ENCODE measurements at regions not wholly inside any gene's neighbourhood (a gene's known extent, or its start where the extent isn't known, plus 50 kb on each side); places are given as distances from the start of the nearest gene placed in this dataset.

DNA sequence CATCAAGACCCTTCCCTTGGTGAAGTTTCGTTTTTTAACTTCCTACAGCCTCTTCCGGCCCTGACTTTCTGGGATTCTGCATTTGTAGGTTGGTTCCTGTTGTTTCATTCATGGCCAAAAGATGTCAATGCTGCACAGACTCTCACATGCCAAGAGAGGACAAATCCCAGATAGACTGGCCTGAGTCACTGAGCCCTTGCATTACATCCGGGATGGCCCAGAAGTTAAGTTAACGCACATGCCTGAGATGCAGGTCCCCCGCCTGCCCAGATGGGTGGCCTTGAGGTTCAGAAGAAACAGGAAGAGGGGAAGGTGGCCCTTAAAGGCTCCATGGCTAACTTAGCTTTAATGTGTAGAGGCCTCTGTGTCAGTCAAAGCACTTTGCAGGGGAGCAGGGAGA lies 51.6 kb upstream of the SRGAP3 start:
- DNase-seq (ENCODE audit: insufficient read length, low spot score) (no peak), FAIRE-seq (no peak)

- FAIRE-seq, result no peak
These were observed 52.4 kb upstream of the SRGAP3 start for GRCh38 chr3:9301798-9302197.

DNA sequence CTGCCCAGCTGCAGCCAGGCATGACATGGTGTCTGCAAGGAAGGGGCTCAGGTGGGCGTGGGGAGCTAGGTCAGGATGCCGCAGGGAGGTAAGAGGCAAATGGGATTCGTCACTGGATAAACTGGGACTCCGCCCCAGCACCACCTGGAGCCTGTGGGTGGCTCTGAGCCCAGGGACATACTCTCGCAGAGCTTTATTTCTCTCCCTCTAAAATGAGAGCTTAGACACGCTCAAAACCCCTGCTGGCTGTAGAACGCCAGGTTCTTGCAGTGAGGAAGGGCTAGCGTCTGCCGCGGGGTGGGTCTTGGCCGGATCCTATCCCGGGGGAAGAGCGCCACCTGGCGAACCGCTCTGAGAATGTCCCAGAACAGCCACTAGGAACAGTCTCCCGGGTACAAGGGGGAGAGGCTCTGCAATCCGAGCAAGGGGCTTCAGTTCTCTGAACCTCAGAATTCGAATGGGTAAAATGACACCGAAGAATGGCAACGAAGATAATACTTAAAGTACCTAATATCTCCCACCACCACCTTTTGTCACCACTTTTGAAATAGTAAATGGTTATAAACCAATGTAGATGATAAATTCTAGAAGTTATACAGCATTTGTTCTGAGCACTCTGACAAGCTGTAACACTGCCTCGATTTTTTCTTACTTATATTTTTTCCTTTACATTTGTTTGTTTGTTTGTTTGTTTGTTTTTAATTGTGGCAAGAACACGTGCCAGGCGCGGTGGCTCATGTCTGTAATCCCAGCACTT lies 53.2 kb upstream of the SRGAP3 start:
- FAIRE-seq (peak; percentile 49), DNase-seq (ENCODE audit: insufficient read length, low spot score) (peak; percentile 83)

More at GRCh38 chr3:9301798-9302197, 52.4 kb upstream of the SRGAP3 start:
- no peak for DNase-seq (ENCODE audit: insufficient read length, low spot score)

GRCh38 chr3:9308298-9308990 lies 54.4 kb upstream of the THUMPD3 start:
- DNase-seq (ENCODE audit: insufficient read length, low spot score), result no peak

GRCh38 chr3:9310043-9310442 lies 52.8 kb upstream of the THUMPD3 start:
- no peak for FAIRE-seq
- no peak for DNase-seq (ENCODE audit: insufficient read length, low spot score)

More at GRCh38 chr3:9308298-9308990, 54.4 kb upstream of the THUMPD3 start:
- FAIRE-seq, result no peak

DNA sequence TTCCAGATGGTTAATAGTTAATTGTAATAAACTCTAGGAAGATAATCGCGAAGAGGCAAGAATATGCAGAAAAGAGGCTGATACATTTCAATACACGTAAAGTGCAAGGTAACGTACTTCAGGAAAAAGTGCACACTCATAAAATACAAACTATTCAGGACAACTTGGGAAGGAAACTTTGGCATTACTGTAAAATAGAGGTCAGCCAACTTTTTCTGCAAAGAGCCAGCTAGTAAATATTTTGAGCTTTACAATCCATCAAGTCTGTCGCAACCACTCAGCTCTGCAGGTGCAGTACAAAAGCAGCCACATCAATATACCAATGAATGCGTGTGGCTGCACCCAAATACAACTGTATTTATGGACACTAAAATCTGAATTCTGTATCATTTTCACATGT lies 51.6 kb upstream of the THUMPD3 start:
- FAIRE-seq (no peak), DNase-seq (ENCODE audit: insufficient read length, low spot score) (no peak)

All from HTR-8/SVneo (cell line).